ENCODE measurements at regions not wholly inside any gene's neighbourhood (a gene's known extent, or its start where the extent isn't known, plus 50 kb on each side); places are given as distances from the start of the nearest gene placed in this dataset.
"Not testable (repeated sequence)": the region's sequence is repeated elsewhere in the genome, so short reads cannot be mapped to it uniquely, and the experiment has no call there.

DNA sequence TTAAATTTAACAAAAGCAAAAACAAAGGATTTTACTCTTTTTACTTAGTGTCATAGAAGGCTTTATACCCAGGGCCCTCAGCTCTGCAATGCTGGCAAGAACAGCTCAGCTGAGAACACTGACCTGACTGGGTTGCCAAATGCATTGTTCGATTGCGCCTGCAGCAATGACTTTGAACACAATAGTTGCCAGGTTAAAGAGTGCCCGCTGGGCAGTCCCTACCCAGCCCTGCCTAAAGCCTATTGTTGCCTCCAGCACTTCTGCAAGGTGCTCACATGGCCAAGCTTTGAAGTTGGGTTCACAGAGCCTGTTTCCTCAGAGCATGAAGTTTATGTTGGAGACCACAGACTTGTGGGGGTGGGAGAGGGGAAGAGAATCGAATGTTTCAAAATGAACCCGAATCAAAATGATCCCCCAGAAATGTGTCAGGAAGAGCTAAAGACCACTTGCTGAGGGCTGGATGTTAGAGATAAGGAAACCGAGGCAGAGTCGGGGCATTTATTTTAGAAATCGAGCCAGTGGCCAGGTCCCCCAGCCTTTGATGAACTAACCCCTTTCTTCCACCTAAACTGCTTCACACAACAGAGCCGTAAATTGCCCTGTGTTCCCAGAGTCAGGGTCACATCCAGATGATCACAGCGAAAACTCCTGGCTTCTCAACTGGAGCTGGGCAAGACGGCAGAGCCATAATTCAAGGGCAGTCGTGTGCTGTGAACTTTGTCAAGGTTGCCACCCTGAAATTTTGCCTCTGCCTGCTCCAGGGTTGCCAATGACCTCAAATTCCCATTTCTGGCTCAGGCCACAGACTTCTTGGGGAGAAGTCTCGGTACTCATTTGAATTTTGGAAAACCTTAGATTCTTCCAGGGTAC lies 55.0 kb downstream of the FOXA2 start:
- no peak for DNase-seq (ENCODE audit: low spot score)

DNA sequence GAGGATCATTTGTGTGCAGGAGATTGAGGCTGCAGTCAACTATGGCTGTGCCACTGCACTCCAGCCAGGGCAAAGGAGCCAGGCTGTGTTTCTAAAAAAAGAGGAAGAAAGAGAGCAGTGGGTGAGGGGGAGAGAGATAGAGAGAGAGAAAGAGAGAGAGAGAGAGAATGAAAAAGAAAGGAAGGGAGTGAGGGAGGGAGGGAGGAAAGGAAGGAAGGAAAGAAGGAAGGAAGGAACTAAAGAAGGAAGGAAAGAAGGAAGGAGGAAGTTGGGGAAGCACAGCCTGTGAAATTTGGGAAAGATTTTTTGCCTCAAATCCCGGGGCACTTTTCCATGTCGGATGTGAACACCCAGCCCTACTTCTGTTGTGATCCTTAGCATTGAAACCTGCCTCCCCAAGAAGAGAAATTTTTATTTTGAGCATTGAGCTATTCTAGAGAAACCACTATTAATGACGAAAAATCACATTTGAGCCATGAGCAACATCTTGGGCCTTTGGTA lies 57.8 kb downstream of the FOXA2 start:
- no peak for DNase-seq (ENCODE audit: low spot score)

DNA sequence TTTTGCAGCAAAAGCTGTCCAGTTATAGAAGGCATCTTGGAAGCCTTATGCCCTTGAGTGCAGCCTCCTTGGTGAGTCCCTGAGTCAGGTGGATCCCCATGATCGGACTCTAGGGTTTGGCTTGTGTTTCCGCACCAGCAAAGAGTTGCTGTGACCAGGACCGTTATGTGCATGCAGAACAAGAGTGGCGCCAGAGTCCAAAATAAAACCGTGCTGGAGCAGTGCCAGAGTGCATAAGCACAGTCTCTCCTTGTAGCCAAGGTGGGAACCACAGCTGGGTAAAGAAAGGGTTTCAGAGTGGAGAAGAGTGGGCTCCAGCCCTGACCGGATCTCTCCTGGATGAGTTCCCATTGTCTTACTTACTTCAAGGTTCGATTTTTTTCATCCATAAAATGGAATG lies 58.6 kb downstream of the FOXA2 start:
- no peak for DNase-seq (ENCODE audit: low spot score)

DNA sequence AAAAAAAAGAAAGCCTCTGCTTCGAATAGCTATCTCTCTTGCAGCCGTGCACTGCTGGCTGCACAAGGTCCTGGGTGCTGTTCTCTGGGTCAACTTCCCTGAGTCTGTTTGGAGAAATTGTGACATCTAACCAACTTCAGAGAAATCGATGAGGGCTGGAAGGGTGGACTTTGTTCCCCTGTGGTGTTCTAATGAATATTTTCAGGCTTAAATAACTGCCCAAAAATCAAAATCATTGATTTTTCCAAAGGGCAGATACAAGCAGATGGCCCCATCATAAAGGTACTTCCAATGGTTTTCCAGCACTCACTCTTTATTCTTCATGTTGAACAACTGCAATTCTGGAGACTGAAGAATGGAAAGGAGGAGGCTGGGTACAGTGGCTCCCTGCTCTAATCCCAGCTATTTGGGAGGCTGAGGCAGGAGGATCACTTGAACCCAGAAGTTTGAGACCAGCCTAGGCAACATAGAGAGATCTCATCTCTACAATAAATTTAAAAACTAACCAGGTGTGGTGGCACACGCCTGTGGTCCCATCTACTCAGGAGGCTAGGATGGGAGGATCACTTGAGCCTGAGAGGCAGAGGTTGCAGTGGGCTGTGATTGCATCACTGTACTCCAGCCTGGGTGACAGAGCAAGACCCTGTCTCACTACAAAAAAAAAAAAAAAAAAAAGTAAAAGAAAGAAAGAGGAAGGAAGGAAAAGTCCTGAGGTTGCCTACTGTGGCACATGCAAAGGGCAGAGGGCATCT lies 59.1 kb downstream of the FOXA2 start:
- DNase-seq (ENCODE audit: low spot score): no peak

DNA sequence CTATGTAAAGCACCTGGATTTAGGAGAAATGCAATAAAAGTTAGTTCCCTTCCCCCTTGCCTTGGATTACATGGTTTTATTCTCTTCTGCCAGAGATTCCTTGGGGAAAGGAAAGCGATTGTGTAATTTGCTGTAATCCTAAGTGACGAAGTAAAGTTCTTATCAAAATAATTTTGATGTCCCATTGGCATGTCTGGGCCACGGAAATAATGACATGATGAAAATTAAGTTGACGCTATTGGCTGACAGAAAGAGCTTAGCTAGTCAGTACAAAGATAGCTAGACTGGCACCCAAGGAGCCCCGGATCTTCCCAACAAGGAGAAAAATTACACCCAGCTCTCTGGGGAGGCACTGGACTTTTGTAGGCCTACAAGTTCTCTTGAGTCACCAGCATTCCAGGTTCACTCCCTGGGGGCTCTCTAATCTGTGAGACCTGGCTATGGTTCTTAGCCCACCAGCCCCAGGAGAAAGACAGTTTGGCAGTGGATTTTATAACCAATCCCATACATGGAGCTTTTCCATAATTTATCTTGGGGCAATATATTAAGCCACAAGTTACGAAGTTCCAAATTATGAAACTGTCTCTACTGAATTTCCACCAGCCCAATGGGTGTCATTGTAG lies 59.9 kb downstream of the FOXA2 start:
- DNase-seq (ENCODE audit: low spot score): no peak

DNA sequence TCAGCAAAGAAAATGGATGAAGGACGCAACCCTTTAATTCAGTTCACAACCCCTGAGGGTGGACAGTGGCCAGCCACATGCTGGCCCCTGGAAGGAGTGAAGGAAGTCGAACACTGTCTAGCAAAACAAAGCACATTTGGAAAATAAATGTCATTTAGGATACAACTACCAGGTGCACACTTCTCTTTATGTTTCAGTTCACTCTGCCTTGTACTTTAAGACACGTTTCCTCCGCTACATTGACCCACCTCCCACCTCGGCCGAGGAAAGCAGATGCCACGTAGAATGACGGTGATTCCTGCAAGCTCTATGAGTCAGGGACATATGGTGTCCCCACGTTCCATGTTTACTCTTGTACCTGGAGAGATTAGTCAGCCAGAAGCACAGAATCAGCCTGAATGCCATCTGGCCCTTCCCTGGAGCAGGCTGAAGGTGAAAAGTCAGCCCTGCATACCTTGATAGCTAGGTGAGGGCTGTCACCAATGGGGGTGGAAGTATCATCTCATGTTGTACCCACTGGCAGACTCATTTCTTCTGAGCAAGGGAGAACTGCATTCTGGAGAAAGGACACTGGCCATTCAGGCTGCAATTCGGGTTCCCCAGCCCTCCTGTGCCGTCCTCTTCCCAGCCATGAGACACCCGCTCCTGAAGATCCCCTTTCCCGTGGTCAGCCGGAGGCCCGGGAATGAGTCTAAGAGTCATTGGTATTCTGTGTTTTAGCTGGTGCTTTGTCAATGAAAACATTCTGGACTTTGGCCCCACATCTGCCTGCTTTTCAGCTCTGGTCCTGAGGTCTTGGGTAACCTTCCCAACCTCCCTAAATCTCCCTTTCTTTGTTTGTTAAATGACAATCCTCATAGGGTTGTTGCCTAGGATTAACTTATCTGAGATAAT lies 60.6 kb downstream of the FOXA2 start:
- no peak for DNase-seq (ENCODE audit: low spot score)

DNA sequence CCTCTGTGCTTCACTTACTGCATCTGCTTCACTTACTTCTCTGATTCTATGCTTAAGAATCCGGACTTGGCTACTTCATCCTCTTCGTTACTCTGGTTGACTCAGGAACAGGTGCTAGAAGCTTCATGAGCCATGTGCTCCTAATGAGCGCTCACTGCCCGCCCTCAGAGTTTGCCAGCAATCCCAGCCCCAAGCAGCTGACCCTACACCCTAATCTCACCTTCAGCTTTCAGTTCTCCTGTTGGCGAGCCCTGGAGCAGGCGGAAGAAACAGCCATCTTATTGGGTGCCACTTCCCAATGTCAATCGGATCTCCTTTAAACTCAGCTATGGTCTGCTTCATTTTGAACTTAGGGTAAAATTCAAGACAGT lies 61.3 kb downstream of the FOXA2 start:
- DNase-seq (ENCODE audit: low spot score): no peak

DNA sequence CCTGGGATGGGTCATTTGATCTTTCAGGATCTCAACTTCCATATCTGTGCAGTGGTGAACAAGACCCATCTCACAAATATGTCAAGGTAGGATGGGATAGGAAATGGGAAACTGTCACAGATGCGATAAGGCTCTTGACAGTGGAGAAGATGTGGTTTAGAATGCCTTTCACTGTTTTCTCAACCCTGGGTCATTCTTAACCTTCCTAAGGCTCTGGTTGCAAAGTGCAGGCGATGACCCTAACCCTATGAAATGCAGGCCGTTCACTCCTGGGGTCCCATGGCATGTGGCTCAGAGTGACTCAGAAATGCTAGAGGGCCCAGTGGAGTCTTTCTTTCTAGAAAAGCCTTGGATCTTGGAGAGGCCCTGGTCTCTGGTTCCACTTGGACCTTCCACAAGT lies 61.7 kb downstream of the FOXA2 start:
- DNase-seq (ENCODE audit: low spot score): no peak

DNA sequence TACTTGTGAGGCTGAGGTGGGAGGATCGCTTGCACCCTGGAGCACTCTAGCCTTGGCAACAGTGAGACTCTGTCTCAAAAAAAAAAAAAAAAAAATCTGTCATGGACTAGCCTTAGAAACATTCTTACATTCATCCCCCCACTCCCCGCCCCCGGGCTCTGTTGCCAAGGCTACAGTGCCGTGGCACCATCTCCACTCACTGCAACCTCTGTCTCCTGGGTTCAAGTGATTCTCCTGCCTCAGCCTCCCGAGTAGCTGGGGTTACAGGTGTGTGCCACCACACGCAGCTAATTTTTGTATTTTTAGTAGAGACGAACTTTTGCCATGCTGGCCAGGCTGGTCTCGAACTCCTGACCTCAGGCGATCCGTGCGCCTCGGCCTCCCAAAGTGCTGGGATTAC lies 62.4 kb downstream of the FOXA2 start:
- not testable (repeated sequence) for DNase-seq (ENCODE audit: low spot score)

DNA sequence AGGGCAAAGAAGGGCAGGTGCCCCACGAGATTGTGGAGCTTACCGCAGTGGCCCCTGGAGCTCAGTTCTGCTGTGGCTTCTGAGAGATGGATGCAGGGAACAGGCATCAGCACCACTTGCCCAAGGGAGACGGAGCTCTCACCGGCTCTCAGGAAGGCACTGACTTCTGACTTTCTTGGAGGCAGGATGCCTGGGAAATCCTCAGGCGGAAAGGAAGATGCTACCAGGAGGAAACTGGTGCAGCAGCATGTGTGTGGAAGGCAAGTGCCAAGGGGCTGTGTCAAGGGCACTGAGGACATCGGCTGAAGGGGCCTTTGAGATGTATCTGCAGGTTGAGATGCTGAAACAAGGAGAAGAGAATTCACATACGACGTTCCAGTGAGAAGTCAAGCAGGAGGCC lies 64.0 kb downstream of the FOXA2 start:
- no peak for DNase-seq (ENCODE audit: low spot score)

DNA sequence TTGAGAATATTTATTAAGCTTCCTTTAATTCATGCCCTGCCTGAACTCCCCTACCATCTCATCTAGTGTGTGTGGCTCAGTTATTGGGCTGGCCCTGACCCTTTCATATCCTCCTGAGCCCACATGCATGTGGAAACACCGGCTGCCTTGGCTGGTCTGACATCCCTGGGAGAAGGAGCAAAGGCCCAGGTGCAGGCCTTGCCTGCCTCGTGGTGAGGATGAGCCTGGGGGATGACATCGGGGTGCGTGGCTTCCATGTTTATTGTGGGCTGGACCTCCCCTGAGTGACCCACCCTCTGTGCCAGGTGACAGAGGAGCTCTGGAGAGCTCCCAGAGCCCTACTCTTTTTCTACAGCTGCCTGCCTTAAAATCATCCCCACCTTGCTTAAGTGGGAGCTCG lies 69.1 kb downstream of the FOXA2 start:
- no peak for DNase-seq (ENCODE audit: low spot score)

DNA sequence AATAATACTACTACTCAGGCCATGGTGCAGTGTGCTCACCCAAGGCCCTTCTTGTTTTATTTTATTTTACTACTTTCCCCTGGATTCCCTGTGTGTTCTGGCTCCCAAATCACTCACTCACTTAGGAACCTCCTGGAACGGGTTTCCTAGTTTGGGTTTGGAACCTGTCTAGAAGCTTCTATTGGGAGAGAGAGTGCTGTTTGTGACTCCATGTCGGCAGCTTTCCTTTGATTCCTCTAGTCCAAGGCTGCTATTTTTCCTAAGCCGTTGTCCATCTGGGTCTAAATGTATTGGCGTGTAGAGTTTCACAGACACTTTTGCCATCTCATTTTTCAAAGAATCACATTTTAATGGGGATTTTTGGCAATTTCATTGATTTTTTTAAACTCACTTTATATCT lies 70.8 kb downstream of the FOXA2 start:
- no peak for DNase-seq (ENCODE audit: low spot score)

DNA sequence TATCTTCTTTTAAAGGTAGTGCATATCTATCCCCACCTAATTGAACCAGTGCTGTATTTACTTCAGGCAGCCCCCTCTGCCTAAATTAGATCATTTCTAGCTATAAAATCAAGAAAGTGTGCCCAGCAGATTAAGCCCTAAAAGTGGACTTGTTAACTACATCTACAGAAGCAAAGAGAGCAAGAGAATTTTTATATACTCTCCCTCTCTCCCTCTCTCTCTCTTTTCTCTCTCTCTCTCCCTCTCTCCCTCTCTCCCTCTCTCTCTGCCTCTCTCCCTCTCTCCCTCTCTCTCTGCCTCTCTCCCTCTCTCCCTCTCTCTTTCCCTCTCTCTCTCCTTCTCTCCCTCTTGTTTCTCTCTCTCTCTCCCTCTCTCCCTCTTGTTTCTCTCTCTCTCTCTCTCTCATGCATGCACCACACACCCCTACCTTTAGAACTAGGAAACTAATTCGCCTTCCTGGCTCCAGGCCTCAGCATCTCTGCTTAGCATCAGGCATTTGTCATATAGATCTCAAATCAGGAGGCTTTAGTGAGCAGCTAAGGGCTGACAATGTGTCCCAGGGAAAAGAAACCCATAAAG lies 71.4 kb downstream of the FOXA2 start:
- DNase-seq (ENCODE audit: low spot score): no peak

DNA sequence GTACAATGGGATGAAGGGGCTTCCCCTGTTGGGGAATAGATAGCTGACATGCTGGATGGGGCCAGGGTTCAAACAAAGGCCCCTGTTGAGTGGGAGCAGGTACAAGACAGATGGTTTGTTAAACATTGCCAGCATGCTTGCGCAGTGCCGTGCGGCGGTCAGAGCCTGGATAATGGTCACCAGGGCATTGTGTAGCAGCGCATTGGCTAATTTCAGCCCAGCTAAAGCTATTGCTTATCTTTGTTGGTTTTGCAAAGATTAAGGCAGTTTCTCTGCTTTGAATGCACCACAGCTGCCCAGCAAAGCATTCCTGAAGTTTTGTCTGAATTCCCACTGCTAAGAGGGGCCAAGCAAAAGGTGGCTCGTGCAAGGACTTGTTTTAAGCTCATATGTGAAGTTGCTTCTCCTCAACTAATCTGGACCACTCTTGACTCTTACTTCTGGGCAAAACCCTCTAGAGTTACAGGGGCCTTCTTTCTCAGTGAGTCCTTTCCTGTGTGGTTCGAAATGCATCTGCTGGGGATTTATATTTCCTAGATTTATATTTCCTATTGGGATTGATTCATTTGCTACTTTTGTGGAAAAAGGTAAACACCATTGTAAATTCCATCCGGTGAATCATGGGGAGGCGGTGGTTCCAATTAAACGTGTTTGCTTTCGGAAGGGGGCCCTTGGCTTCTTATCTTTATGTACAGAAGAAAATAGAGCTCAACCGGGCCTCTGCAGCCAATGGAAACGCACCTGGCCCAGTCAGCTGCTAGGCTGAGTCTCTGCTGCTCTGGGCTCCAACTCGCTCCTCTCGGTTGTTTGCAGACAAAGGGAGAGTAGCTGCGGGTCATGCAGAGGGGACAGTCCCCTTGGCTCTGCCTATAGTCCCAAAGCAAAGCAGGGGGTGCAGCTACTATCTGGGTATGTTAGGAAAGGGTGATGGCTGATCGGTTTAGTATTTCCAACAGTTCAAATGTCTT lies 72.1 kb downstream of the FOXA2 start:
- peak; percentile 20 for DNase-seq (ENCODE audit: low spot score)

DNA sequence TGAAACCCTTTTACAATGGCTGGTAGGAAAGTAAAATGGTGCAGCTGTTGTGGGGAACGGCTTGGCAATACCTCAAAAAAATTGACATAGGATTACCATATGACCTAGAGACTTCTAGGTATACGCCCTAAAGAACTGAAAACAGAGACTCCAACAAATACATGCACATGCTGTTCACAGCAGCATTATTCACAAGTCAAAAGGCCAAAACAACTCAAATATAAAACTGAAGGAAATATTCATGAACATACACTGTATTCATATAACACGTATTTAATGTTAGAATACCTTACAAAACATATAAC lies 74.6 kb downstream of the FOXA2 start:
- DNase-seq (ENCODE audit: low spot score): no peak

DNA sequence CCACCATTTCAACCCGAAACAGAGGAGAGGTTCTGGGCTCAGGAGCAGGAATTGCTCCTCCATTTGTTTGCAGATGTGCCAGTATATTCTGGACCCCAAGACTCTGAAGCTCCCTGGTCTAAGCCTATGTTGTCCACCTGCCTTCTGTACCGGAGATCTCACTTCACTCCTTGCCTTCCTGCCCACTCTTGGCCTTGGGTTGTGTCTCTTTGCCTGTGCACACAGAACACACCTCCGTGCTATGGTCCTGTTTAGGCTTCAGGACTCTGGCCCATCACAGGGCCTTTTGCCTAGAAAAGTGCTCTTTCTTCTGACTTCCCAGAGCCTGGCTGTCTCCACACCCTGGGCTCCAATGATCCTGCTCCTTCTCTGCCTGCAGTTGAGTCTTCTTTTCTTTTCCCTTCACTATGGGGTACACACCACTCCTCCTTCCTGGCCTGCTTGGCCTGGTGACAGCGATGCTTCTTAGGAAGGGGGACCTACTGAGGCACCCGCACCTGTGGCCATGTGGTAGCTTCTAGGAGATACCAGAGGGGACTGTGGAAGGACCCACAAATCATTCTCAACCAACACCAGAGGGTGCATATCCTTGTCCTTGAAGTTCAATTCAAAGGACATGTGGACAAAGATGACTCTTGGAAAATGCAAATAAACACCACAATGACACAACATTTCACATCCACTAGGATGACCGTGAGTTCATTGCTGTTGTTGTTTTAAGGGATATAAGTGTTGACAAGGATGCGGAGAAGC lies 75.1 kb downstream of the FOXA2 start:
- no peak for DNase-seq (ENCODE audit: low spot score)

DNA sequence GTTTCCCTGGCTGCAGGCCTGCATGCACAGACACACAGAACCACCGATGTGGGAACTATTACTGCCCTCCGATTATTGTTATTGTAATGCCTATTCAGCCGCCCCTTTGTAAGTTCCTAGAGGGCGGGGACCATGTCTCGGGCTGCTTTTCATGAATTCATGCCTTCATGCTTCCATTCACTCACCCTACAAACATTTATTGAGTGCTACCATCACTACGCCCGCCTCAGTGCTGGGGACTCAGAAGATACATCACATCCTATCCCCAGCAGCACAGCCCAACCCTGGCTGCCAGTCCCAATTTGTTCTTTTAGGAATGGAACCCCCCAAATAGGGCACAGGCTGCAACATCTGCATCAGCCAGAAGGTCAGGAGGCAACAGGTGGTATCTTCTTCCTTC lies 75.9 kb downstream of the FOXA2 start:
- no peak for DNase-seq (ENCODE audit: low spot score)

DNA sequence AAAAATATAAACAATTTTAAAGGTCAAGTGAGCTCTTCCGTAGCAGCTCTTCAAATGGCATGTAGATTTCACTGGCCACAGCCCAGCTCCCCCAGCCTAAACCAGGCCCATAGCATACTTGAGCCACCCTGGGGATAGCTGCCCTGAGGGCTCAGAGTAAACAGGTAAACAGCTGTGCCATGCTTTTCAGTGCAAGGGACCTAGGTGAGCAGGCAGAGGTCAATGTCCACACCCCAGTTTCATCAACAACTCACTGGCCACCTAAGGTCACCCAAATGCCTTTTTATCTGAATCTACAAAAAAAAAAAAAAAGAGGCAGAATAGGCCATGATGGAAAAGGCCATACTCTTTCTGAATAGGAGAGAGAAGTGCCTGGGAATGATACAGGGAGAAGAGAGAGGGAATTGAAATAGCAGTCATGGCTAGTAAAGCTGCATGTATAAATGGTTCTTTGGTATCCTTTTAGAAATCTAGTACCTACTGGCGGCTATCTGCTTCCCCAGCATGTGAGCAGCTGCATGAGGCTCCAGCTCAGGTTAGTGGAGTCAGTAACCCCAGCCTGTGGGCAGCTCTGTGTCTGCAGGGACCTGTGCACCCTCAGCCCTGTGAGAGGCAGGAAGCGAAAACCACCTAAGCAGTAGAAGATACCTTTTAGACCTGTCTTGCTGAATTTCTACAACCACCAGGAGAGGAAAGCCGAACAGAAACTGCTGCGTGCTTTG lies 77.0 kb downstream of the FOXA2 start:
- DNase-seq (ENCODE audit: low spot score): no peak

DNA sequence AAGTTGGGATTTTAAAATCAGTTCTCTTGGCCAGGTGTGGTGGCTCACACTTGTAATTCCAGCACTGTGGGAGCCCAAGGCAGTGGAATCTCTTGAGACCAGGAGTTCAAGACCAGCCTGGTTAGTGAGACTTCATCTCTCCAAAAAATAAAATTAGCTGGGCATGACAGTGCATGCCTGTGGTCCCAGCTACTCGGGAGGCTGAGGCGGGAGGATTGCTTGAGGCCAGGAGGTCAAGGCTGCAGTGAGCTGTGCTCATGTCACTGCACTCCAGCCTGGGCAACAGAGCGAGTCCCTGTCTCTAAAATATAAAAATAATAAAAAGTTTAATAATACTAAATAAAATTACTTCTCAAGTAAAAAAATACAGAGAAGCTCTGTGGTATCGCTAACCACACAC lies 77.5 kb downstream of the FOXA2 start:
- DNase-seq (ENCODE audit: low spot score): no peak

All from umbilical cord (tissue), 1 donor.